B cell (primary cell): ENCODE measurements at regions not wholly inside any gene's neighbourhood (a gene's known extent, or its start where the extent isn't known, plus 50 kb on each side); places are given as distances from the start of the nearest gene placed in this dataset.

Source experiments
- CTCF ChIP-seq: fragments of 200-600 bp; IDR thresholded peaks from one replicate; pipeline ENCODE4 v1.8.0; 2022; ENCODE audit warnings: antibody characterized with exemption, mild to moderate bottlenecking
- EZH2 ChIP-seq: IDR thresholded peaks from 2 replicates; pipeline ENCODE4 v1.6.1; 2012; ENCODE audit warnings: borderline replicate concordance, low read depth, mild to moderate bottlenecking, moderate library complexity, low read length; ENCODE audit not compliant: insufficient read depth, poor library complexity, severe bottlenecking

DNA sequence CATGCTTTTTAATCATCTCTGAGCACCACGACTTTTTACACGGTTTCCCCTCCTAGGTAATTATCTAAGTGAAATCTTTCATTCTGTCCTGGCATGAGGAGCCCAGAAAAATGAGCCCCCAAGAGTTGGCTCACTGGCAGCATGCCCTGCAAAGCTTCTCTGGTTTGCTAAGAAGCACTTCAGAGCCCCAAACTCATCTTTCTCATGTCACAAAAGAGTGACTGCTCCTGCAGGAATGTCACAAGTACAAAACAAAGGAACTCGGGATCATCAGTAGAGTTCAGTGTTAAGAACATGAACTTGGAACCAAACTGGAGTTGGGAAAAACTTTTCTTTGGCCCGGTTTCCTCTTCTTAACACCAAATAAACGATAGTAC, 123.9 kb downstream of the FOXB1 start:
- TF ChIP-seq CTCF (no peak), EZH2 (no peak)
